SU-DHL-6 (cell line): ENCODE measurements at regions not wholly inside any gene's neighbourhood (a gene's known extent, or its start where the extent isn't known, plus 50 kb on each side); places are given as distances from the start of the nearest gene placed in this dataset.

Experiments
- EZH2phosphoT487 ChIP-seq: fragments of 200-600 bp; sonication (generic), shearing (Covaris generic); conservative IDR thresholded peaks from 2 replicates; pipeline ENCODE4 v1.6.1; 2018; ENCODE audit warnings: mild to moderate bottlenecking, antibody characterized with exemption, low read length, moderate library complexity, mixed read lengths
- TF ChIP-seq, protein P1 (sequence below): fragments of 200-600 bp; sonication (generic); IDR thresholded peaks from one replicate; pipeline ENCODE4 v1.5.1; 2017; ENCODE audit warnings: antibody characterized with exemption, mild to moderate bottlenecking, low read length, moderate library complexity; ENCODE audit not compliant: insufficient read depth, poor library complexity, severe bottlenecking

- TF ChIP-seq, protein P1, sequence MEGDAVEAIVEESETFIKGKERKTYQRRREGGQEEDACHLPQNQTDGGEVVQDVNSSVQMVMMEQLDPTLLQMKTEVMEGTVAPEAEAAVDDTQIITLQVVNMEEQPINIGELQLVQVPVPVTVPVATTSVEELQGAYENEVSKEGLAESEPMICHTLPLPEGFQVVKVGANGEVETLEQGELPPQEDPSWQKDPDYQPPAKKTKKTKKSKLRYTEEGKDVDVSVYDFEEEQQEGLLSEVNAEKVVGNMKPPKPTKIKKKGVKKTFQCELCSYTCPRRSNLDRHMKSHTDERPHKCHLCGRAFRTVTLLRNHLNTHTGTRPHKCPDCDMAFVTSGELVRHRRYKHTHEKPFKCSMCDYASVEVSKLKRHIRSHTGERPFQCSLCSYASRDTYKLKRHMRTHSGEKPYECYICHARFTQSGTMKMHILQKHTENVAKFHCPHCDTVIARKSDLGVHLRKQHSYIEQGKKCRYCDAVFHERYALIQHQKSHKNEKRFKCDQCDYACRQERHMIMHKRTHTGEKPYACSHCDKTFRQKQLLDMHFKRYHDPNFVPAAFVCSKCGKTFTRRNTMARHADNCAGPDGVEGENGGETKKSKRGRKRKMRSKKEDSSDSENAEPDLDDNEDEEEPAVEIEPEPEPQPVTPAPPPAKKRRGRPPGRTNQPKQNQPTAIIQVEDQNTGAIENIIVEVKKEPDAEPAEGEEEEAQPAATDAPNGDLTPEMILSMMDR: no peak
- no peak for TF ChIP-seq EZH2phosphoT487
These were observed 254.3 kb upstream of the GNAI1 start for GRCh38 chr7:79880312-79880711.
